H1 (cell line): ENCODE measurements at regions not wholly inside any gene's neighbourhood (a gene's known extent, or its start where the extent isn't known, plus 50 kb on each side); places are given as distances from the start of the nearest gene placed in this dataset.

Experiments used
- CTCF ChIA-PET: fragments of 300-600 bp; sonication (Branson Sonifier 250); formaldehyde crosslinking; loops from one replicate; lab custom pipeline; 2021; ENCODE audit not compliant: partially characterized antibody; lab: Charles Lee
- POLR2A ChIA-PET: fragments of 300-600 bp; sonication (Branson Sonifier 250); formaldehyde crosslinking; loops from one replicate; lab custom pipeline; 2021; ENCODE audit warnings: inconsistent platforms; ENCODE audit not compliant: partially characterized antibody; lab: Charles Lee
- DNase-seq, 2 experiments: peaks; one replicate each; pipeline versions ENCODE4 v3.0.0 to v3.0.0-alpha.2; 2010 to 2022; ENCODE audit warnings: low spot score in 2 of 2, low read depth in 1 of 2, mixed read lengths in 1 of 2
- FAIRE-seq: peaks from 2 replicates; lab custom pipeline; 2011; peaks lifted over from hg19 to GRCh38; lab: Jason Lieb, UNC
- H2AFZ ChIP-seq: 2 replicates; pipeline ENCODE4 v1.8.1; 2012; ENCODE audit warnings: low read length, inconsistent platforms
- H2AK5ac ChIP-seq: 2 replicates; pipeline ENCODE4 v1.6.1; 2013; ENCODE audit warnings: low read depth, low read length
- H2BK120ac ChIP-seq: replicated peaks from 2 replicates; pipeline ENCODE3; 2013; ENCODE audit warnings: low read depth, low read length, inconsistent platforms
- H2BK12ac ChIP-seq: 2 replicates; pipeline ENCODE4 v1.6.1; 2013; ENCODE audit warnings: low read depth, low read length
- H2BK15ac ChIP-seq: 2 replicates; pipeline ENCODE4 v1.6.1; 2013; ENCODE audit warnings: low read length
- H2BK20ac ChIP-seq: 2 replicates; pipeline ENCODE4 v1.6.1; 2013; ENCODE audit warnings: low read length
- H2BK5ac ChIP-seq: 2 replicates; pipeline ENCODE4 v1.6.1; 2013; ENCODE audit warnings: low read depth, low read length
- H3K14ac ChIP-seq: 2 replicates; pipeline ENCODE4 v1.6.1; 2013; ENCODE audit warnings: inconsistent platforms; ENCODE audit not compliant: insufficient read length
- H3K18ac ChIP-seq: 2 replicates; pipeline ENCODE4 v1.6.1; 2013; ENCODE audit warnings: low read length; ENCODE audit errors: extremely low read depth
- H3K23ac ChIP-seq: 2 replicates; pipeline ENCODE4 v1.6.1; 2013; ENCODE audit warnings: inconsistent platforms; ENCODE audit not compliant: insufficient read length
- H3K23me2 ChIP-seq: 2 replicates; pipeline ENCODE4 v1.6.1; 2013; ENCODE audit warnings: low read depth, low read length
- H3K27ac ChIP-seq: 2 replicates; pipeline ENCODE4 v1.6.1; 2011; ENCODE audit warnings: low read depth, low read length, inconsistent platforms
- H3K27me3 ChIP-seq, 4 experiments: replicated peaks in 1 of 4; 1 replicate in 1 of 4; 2 replicates in 3 of 4; pipeline versions ENCODE4 v1.6.1 to v1.8.1; 2011 to 2013; ENCODE audit warnings: low read length in 3 of 4, mild to moderate bottlenecking in 3 of 4, inconsistent platforms in 2 of 4, mixed read lengths in 2 of 4, moderate library complexity in 1 of 4; ENCODE audit not compliant: control insufficient read depth in 3 of 4, insufficient read depth in 3 of 4; ENCODE audit errors: extremely low read depth in 1 of 4
- H3K36me3 ChIP-seq, 4 experiments: 2 replicates each; pipeline versions ENCODE4 v1.6.1 to v1.8.1; 2011 to 2013; ENCODE audit warnings: mild to moderate bottlenecking in 4 of 4, low read length in 3 of 4, moderate library complexity in 2 of 4, control low read depth in 1 of 4, inconsistent platforms in 1 of 4; ENCODE audit not compliant: insufficient read depth in 4 of 4, control insufficient read depth in 2 of 4
- H3K4ac ChIP-seq: replicated peaks from 2 replicates; pipeline ENCODE3; 2013; ENCODE audit warnings: low read length, low read depth, mixed read lengths, inconsistent platforms; ENCODE audit not compliant: insufficient read length
- H3K4me1 ChIP-seq, 4 experiments: replicated peaks in 1 of 4; 1 replicate in 1 of 4; 2 replicates in 3 of 4; pipeline versions ENCODE4 v1.6.1 to v1.8.1; 2011 to 2013; ENCODE audit warnings: low read length in 3 of 4, inconsistent platforms in 2 of 4, mixed read lengths in 1 of 4; ENCODE audit not compliant: insufficient read depth in 4 of 4, control insufficient read depth in 3 of 4
- H3K4me2 ChIP-seq, 2 experiments: 2 replicates each; pipeline versions ENCODE4 v1.6.1 to v1.8.1; 2011 to 2013; ENCODE audit warnings: low read depth in 2 of 2, low read length in 2 of 2, control low read depth in 1 of 2, inconsistent platforms in 1 of 2, mild to moderate bottlenecking in 1 of 2; ENCODE audit not compliant: insufficient read depth in 1 of 2
- H3K4me3 ChIP-seq, 4 experiments: fragments of 200-600, 300-600 bp in 1 of 4; sonication (generic), shearing (Covaris generic), sonication (Bioruptor Twin) in 1 of 4; 2 replicates each; pipeline versions ENCODE4 v1.5.1 to v1.8.1; 2011 to 2016; ENCODE audit warnings: low read length in 4 of 4, low read depth in 3 of 4, control low read depth in 2 of 4, inconsistent platforms in 2 of 4, mild to moderate bottlenecking in 2 of 4, mixed read lengths in 1 of 4, moderate library complexity in 1 of 4; ENCODE audit not compliant: insufficient read depth in 2 of 4; ENCODE audit errors: extremely low read depth in 1 of 4
- H3K56ac ChIP-seq: replicated peaks from 2 replicates; pipeline ENCODE3; 2013; ENCODE audit warnings: low read depth, mild to moderate bottlenecking, mixed read lengths, low read length, inconsistent platforms; ENCODE audit not compliant: insufficient read length
- H3K79me1 ChIP-seq: 2 replicates; pipeline ENCODE4 v1.6.1; 2013; ENCODE audit warnings: low read depth, low read length, control low read depth
- H3K79me2 ChIP-seq, 2 experiments: 2 replicates each; pipeline versions ENCODE4 v1.6.1 to v1.8.1; 2012 to 2013; ENCODE audit warnings: low read length in 2 of 2, mild to moderate bottlenecking in 2 of 2, inconsistent platforms in 1 of 2; ENCODE audit not compliant: insufficient read depth in 2 of 2, control insufficient read depth in 1 of 2
- H3K9ac ChIP-seq, 4 experiments: replicated peaks in 1 of 4; 1 replicate in 1 of 4; 2 replicates in 3 of 4; pipeline versions ENCODE4 v1.6.1 to v1.8.1; 2011 to 2013; ENCODE audit warnings: low read depth in 3 of 4, low read length in 3 of 4, control low read depth in 2 of 4, mild to moderate bottlenecking in 2 of 4, moderate library complexity in 2 of 4, inconsistent platforms in 1 of 4; ENCODE audit errors: extremely low read depth in 1 of 4
- H3K9me3 ChIP-seq, 2 experiments: 2 replicates each; pipeline versions ENCODE4 v1.6.1 to v1.8.1; 2012 to 2013; ENCODE audit warnings: mild to moderate bottlenecking in 2 of 2, moderate library complexity in 2 of 2, control low read depth in 1 of 2, inconsistent platforms in 1 of 2, low read depth in 1 of 2, low read length in 1 of 2, mixed read lengths in 1 of 2; ENCODE audit not compliant: insufficient read depth in 2 of 2
- H4K20me1 ChIP-seq, 2 experiments: replicated peaks in 1 of 2; 2 replicates each; pipeline versions ENCODE3 to v1.8.1; 2011 to 2013; ENCODE audit warnings: inconsistent platforms in 2 of 2, low read length in 2 of 2, mild to moderate bottlenecking in 1 of 2; ENCODE audit not compliant: insufficient read depth in 2 of 2, control insufficient read depth in 1 of 2
- H4K5ac ChIP-seq: 2 replicates; pipeline ENCODE4 v1.6.1; 2013; ENCODE audit warnings: low read length, low read depth, mixed read lengths, inconsistent platforms; ENCODE audit not compliant: insufficient read length
- H4K8ac ChIP-seq: 2 replicates; pipeline ENCODE4 v1.8.0; 2013; ENCODE audit warnings: mild to moderate bottlenecking, moderate library complexity, low read length, inconsistent platforms; ENCODE audit not compliant: insufficient read depth; ENCODE audit errors: extremely low read depth
- H4K91ac ChIP-seq: replicated peaks from 2 replicates; pipeline ENCODE3; 2013; ENCODE audit warnings: low read length, mixed read lengths, inconsistent platforms; ENCODE audit not compliant: insufficient read length
- BRCA1 ChIP-seq: IDR thresholded peaks from 2 replicates; pipeline ENCODE4 v1.6.1; 2012; ENCODE audit warnings: low read depth, low read length, improper control_type of control experiment
- CEBPB ChIP-seq: IDR thresholded peaks from 2 replicates; pipeline ENCODE4 v1.6.1; 2012; ENCODE audit warnings: low read depth, low read length
- CTBP2 ChIP-seq: IDR thresholded peaks from 2 replicates; pipeline ENCODE4 v1.7.0; 2011; ENCODE audit warnings: borderline replicate concordance, mild to moderate bottlenecking, moderate library complexity, mixed read lengths, low read length; ENCODE audit not compliant: insufficient read depth, insufficient read length
- GABPA ChIP-seq: IDR thresholded peaks from 2 replicates; pipeline ENCODE4 v1.6.1; 2011; ENCODE audit warnings: mild to moderate bottlenecking, low read length, moderate library complexity, borderline replicate concordance; ENCODE audit not compliant: insufficient read depth
- JUND ChIP-seq: IDR thresholded peaks from 2 replicates; pipeline ENCODE4 v1.6.1; 2011; ENCODE audit warnings: mild to moderate bottlenecking, improper control_type of control experiment, low read length
- PHF8 ChIP-seq: fragments of 200-600 bp; sonication (generic); conservative IDR thresholded peaks from 2 replicates; pipeline ENCODE4 v1.7.1; 2012; ENCODE audit warnings: low read depth, mild to moderate bottlenecking, inconsistent platforms, low read length, moderate library complexity
- SIN3A ChIP-seq, 2 experiments: IDR thresholded peaks in 1 of 2; conservative IDR thresholded peaks in 1 of 2; 2 replicates each; pipeline ENCODE4 v1.6.1; 2011 to 2012; ENCODE audit warnings: low read length in 2 of 2, improper control_type of control experiment in 1 of 2, low read depth in 1 of 2, mild to moderate bottlenecking in 1 of 2
- TAF7 ChIP-seq: optimal IDR thresholded peaks from 2 replicates; pipeline ENCODE3; 2011; ENCODE audit warnings: low read depth, mild to moderate bottlenecking, inconsistent platforms, low read length, moderate library complexity, borderline replicate concordance
- TBP ChIP-seq: IDR thresholded peaks from 2 replicates; pipeline ENCODE4 v1.6.1; 2011; ENCODE audit warnings: low read depth, low read length, improper control_type of control experiment
- ZNF274 ChIP-seq: IDR thresholded peaks from 2 replicates; pipeline ENCODE4 v1.7.0; 2012; ENCODE audit warnings: low read length, borderline replicate concordance; ENCODE audit errors: extremely low read depth
- WGBS, 2 experiments: shearing (Covaris generic) in 1 of 2; methylation state at CpG; one replicate each; pipeline versions ENCODE4 v1.1.6 to v1.1.7; 2013 to 2015; ENCODE audit warnings: low lambda C conversion rate in 2 of 2, mixed read lengths in 2 of 2, inconsistent platforms in 1 of 2, low coverage in 1 of 2, missing lambda C conversion rate in 1 of 2; ENCODE audit not compliant: insufficient replicate concordance in 2 of 2, insufficient coverage in 1 of 2, insufficient read length in 1 of 2; ENCODE audit errors: extremely low coverage in 1 of 2, missing lambda C conversion rate in 1 of 2; 5-methylcytosine and 5-hydroxymethylcytosine counted together
- TF ChIP-seq, protein P1 (sequence below): IDR thresholded peaks from 2 replicates; pipeline ENCODE4 v1.6.1; 2012; ENCODE audit warnings: inconsistent platforms

DNA sequence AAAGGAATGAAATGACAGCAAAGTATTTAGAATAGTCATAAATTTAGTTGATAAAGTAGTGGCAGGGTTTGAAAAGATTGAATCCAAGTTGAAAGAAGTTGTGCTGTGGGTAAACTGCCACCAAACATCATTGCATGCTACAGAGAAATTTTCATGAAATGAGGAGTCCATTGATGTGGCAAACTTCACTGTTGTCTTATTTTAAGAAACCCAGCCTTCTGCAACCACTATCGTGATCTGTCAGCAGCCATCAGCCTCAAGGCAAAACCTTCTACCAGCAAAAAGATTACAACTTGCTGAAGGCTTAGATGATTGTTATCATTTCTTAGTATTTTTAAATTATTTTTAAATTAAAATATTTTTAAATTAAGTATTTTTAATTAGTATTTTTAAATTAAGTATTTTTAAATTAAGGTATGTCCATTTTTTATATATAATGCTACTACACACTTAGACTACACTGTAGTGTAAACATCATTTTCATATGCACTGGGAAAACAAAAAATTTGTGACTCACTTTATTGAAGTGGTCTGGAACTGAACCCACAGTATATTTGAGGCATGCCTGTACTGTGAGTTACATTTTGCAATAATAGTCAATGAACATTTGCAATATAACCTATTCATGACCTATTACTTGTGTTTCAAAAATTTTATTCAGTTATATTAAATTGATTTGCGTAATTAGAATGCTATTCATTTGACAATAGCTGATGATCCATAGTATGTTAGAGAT is 67.2 kb upstream of the SYT1 start:
- Histone ChIP-seq H3K79me2 (no peaks in the 10 kb centered on the region), H4K91ac (no peak overlapping the region), H3K79me1 (no peaks in the 10 kb centered on the region), H2BK20ac (no peak overlapping the region), H3K56ac (no peak overlapping the region), H3K18ac (no peak overlapping the region), H3K27me3 (peaks cover 0 to 1% (median 0%) of the 10 kb centered on the region in 4 experiments; a peak in 1 of 7 replicates), H4K8ac (no peak overlapping the region), H2AFZ (no peak overlapping the region), H4K5ac (no peak overlapping the region), H2BK5ac (no peak overlapping the region), H2BK15ac (no peak overlapping the region), H3K36me3 (no peaks in the 10 kb centered on the region), H2AK5ac (no peak overlapping the region), H4K20me1 (no peaks in the 10 kb centered on the region), H3K4me2 (no peak overlapping the region), H3K9me3 (peaks cover 5 to 9% of the 10 kb centered on the region in 2 experiments; a peak in 1 of 4 replicates), H3K23ac (no peak overlapping the region), H3K4me3 (no peak overlapping the region), H3K4me1 (no peaks in the 10 kb centered on the region), H3K4ac (no peak overlapping the region), H3K14ac (no peak overlapping the region), H3K23me2 (no peaks in the 10 kb centered on the region), H2BK120ac (no peak overlapping the region), H2BK12ac (no peak overlapping the region), H3K9ac (no peak overlapping the region), H3K27ac (no peak overlapping the region)
- no peak for DNase-seq
- ChIA-PET CTCF (no interaction called here), POLR2A (no interaction called here)
- WGBS, 2 experiments: 92% methylated on average over 2 of the region's 2 CpGs; no CpG with 5 or more reads in 1 of the 2 experiments
- FAIRE-seq: no peak
- TF ChIP-seq BRCA1 (no peak), JUND (no peak), TBP (no peak), CEBPB (no peak), GABPA (no peak), CTBP2 (no peak), PHF8 (no peak), SIN3A (conservative IDR thresholded peaks at IDR 0.05 in 1 of 2, IDR thresholded peaks at IDR 0.05 in 1 of 2; ENCODE audit: low read depth in 1 of 2, low read length in 2 of 2) (no peak), TAF7 (no peak), ZNF274 (no peak)
- TF ChIP-seq, protein P1, sequence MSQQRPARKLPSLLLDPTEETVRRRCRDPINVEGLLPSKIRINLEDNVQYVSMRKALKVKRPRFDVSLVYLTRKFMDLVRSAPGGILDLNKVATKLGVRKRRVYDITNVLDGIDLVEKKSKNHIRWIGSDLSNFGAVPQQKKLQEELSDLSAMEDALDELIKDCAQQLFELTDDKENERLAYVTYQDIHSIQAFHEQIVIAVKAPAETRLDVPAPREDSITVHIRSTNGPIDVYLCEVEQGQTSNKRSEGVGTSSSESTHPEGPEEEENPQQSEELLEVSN: no peak
